HG03460 (cell line): ENCODE measurements at regions not wholly inside any gene's neighbourhood (a gene's known extent, or its start where the extent isn't known, plus 50 kb on each side); places are given as distances from the start of the nearest gene placed in this dataset.
"Not testable (repeated sequence)": the region's sequence is repeated elsewhere in the genome, so short reads cannot be mapped to it uniquely, and the experiment has no call there.

Source experiments
- ATAC-seq: cut with Tn5 transposase; IDR thresholded peaks from one replicate; pipeline ENCODE4 v1.9.1; 2021; ENCODE audit not compliant: unreplicated experiment

GRCh38 chr1:14424325-14425002 lies 174.0 kb upstream of the KAZN start:
- no peak for ATAC-seq

- no peak for ATAC-seq
These were observed 171.6 kb upstream of the KAZN start for GRCh38 chr1:14426854-14427253.

GRCh38 chr1:14429577-14429976 lies 168.9 kb upstream of the KAZN start:
- ATAC-seq: no peak

GRCh38 chr1:14432728-14433127 lies 165.8 kb upstream of the KAZN start:
- ATAC-seq: not testable (repeated sequence)

GRCh38 chr1:14435368-14436023 lies 163.0 kb upstream of the KAZN start:
- no peak for ATAC-seq

- ATAC-seq: no peak
These were observed 161.0 kb upstream of the KAZN start for GRCh38 chr1:14437417-14437918.

GRCh38 chr1:14438127-14438769 lies 160.2 kb upstream of the KAZN start:
- no peak for ATAC-seq

- no peak for ATAC-seq
These were observed 159.5 kb upstream of the KAZN start for GRCh38 chr1:14439015-14439414.

GRCh38 chr1:14440166-14440565 lies 158.3 kb upstream of the KAZN start:
- ATAC-seq: no peak

- ATAC-seq: no peak
These were observed 157.8 kb upstream of the KAZN start for GRCh38 chr1:14440731-14441130.

- no peak for ATAC-seq
These were observed 157.2 kb upstream of the KAZN start for GRCh38 chr1:14441302-14441741.

- ATAC-seq: no peak
These were observed 155.8 kb upstream of the KAZN start for GRCh38 chr1:14442669-14443068.

GRCh38 chr1:14443164-14443787 lies 155.2 kb upstream of the KAZN start:
- ATAC-seq: no peak

- no peak for ATAC-seq
These were observed 147.3 kb upstream of the KAZN start for GRCh38 chr1:14451217-14451616.

- no peak for ATAC-seq
These were observed 145.9 kb upstream of the KAZN start for GRCh38 chr1:14452551-14452950.

GRCh38 chr1:14460173-14460572 lies 138.3 kb upstream of the KAZN start:
- no peak for ATAC-seq

- no peak for ATAC-seq
These were observed 135.6 kb upstream of the KAZN start for GRCh38 chr1:14462851-14463250.

GRCh38 chr1:14466006-14466405 lies 132.5 kb upstream of the KAZN start:
- no peak for ATAC-seq

- ATAC-seq: no peak
These were observed 131.4 kb upstream of the KAZN start for GRCh38 chr1:14467112-14467511.

GRCh38 chr1:14468751-14469150 lies 129.7 kb upstream of the KAZN start:
- no peak for ATAC-seq

- ATAC-seq: no peak
These were observed 127.7 kb upstream of the KAZN start for GRCh38 chr1:14470802-14471201.

GRCh38 chr1:14474856-14475255 lies 123.6 kb upstream of the KAZN start:
- ATAC-seq: no peak
